Heart left ventricle (tissue), 13 donors: ENCODE measurements at regions not wholly inside any gene's neighbourhood (a gene's known extent, or its start where the extent isn't known, plus 50 kb on each side); places are given as distances from the start of the nearest gene placed in this dataset.

Source experiments
- CTCF ChIP-seq, 12 donors: fragments of 200-600 bp; sonication (generic) in 4 of 12; IDR thresholded peaks; one replicate each; pipeline versions ENCODE4 v1.5.0 to v1.8.0; 2018 to 2022; ENCODE audit warnings: antibody characterized with exemption in 12 of 12, mild to moderate bottlenecking in 5 of 12
- POLR2A ChIP-seq, 2 donors: fragments of 450-650 bp; IDR thresholded peaks; one replicate each; pipeline ENCODE4 v1.6.1; 2017; ENCODE audit warnings: antibody characterized with exemption in 2 of 2, mild to moderate bottlenecking in 2 of 2, moderate library complexity in 2 of 2
- donor health status: ischemic (EF 13 %, LVEDD 7.1; RV severe dilation, severe dysfunction).
- donor health status: DM: no; HTN: yes; CAD: no.
- donor health status: DM: no; HTN: no; CAD: no.
- donor health status: ischemic (EF 25% LVEDD 6.9; RV normal size, moderate dysfunction).
- donor health status: ischemic (EF 25% LVEDD 5.7; RV mildly dilated, moderate dysfunction).
- donor health status: ischemic (EF 35%, LVEDD 5.7; RV mildly dilated, moderate dysfunction).
- donor health status: nonischemic (EF 11% LVEDD 7.7; RV severe dilation, severe dysfunction).
- donor health status: DM: yes; HTN: yes; CAD: no.
- donor health status: PGD.
- donor health status: ischemic (EF 29% LVEDD 5.4; RV normal size, mild dysfunction).
- donor health status: nonischemic (EF 23%, LVEDD 6.1; RV moderate dilation, normal function).

GRCh38 chr4:13859423-13859822, 231.9 kb upstream of the BOD1L1 start:
- TF ChIP-seq CTCF (IDR thresholded peaks at IDR 0.05): no peak
- TF ChIP-seq POLR2A (IDR thresholded peaks at IDR 0.05): no peak
